Activated CD4-positive, alpha-beta T cell treated with anti-CD3 and anti-CD28 coated beads, Interleukin-2, amount 50 U/mL, for 24 hours (primary cell): ENCODE measurements at regions not wholly inside any gene's neighbourhood (a gene's known extent, or its start where the extent isn't known, plus 50 kb on each side); places are given as distances from the start of the nearest gene placed in this dataset.
"Not testable (repeated sequence)": the region's sequence is repeated elsewhere in the genome, so short reads cannot be mapped to it uniquely, and the experiment has no call there.

Experiments
- DNase-seq, 2 donors: peaks; one replicate each; pipeline ENCODE4 v3.0.0-alpha.2; 2020; ENCODE audit warnings: low read depth in 1 of 2, low spot score in 1 of 2

DNA sequence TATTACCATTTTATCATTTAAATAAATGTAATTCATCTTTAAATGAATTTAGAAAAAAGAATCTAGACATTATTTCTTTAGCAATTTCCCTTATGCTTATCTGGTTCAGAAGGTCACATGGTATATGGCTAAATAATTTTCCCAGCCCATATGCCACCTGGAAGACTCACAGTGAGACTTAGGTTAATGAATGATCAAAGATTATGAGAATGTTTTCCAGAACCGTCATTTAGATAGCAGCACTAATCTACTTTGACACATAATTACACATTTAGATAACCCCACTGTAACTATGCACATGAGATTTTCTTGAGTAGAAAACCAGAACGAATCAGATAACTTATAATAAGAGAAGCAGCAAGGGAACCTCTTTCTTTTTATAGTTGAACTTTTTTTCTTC lies 124.9 kb upstream of the CCDC180 start:
- DNase-seq, result not testable (repeated sequence)

DNA sequence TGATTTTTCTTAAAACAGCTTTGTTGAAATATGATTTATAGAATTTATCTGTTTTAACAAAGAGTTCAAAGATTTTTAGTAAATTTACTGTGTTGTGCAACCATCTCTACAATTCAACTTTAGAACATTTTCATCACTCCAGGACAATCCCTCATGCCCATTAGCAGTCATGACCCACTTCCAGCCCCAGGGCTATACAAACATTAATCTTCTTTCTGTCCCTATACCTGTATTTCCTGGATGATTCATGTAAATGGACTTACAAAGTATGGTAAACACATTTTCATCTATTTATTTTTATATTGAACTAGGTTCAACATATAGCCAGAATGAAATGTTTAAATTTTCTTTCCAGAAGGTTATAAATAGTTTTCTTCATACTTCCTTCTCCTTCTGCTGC lies 127.8 kb upstream of the CCDC180 start:
- no peak for DNase-seq

DNA sequence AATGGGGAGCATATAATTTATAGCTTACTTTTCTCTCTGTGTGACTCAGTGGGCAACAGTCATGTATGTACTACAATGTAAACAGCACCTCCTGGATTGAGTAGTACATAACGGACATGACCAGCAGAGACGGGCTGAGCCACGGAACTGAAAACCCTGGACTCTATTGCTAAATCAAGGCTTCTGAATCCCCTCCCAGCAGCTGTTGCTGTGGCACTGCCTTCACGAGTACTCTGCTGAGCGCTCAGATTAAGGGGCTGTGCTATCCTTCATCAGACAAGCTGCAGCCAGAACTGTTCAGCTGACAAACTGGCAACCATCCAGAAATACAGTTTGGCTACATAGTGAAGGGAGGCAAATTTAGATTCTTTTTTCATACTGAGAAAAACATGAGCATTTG lies 131.3 kb upstream of the CCDC180 start:
- DNase-seq, result no peak

DNA sequence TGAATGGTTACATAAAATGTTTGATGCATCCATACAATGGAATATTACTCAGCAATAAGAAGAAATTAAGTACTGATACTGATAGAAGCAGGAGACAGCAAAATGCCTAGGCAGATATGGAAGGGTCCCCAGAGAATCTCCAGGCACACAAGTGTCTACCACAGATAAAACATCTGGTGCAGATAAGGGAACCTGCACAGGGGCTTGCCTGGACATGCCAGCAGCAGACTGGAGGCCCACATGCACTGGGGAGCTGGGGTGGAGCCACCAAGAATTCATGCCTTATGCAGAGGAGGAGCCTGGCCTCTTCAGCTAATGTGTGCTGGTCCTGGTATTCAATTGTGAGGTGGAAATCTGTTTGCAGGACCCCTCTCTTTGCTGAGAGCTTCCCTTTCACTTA lies 129.2 kb upstream of the CTSV start:
- not testable (repeated sequence) for DNase-seq

DNA sequence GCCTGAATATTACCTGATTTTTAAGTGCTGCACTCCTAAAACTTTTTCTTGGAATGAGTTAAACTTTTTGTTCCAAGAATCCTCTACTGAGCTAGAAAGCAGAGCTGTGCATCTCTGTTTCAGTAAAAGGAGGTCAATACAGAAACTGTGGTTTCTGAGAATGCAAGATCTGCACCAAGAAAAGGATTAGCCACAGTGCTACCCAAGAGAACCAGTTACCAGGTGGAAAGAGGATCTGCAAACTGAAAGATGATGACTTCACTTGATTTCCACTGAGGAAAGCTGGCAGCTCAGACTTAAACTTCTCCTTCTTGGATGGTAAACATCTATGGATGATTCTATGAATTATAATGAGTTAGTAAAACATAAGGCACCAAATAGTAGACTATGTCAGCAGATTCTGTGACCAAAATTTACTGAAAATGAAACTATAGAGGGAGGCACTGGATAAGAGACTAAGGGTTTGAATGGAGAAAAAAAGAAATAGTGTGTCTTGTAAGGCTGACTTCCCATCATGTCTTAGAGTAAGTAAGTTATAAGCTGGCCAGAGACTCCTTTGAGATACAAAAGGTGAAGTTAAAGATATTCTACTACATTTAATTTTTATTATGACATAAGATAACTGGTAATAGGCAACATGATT lies 127.7 kb upstream of the CTSV start:
- DNase-seq, result not testable (repeated sequence)

DNA sequence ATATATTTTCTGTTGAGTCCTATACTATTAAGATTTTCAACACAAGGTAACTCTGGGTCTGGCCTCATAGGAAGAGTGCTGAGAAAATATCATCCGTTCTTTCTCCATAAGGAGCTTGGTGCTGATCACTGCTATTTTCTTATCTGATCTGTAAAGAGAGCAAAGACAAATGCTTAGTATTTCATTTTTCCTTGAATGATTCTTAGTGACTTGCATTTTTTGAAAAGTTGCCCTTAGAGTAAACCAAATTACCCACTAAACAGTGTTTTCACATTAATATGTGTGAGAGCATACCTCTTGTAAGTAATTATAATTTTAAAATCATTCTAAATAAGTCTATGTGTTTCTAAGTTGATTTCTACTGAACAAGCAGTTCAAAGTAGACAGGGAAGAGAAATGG lies 121.3 kb upstream of the CTSV start:
- DNase-seq, result no peak

DNA sequence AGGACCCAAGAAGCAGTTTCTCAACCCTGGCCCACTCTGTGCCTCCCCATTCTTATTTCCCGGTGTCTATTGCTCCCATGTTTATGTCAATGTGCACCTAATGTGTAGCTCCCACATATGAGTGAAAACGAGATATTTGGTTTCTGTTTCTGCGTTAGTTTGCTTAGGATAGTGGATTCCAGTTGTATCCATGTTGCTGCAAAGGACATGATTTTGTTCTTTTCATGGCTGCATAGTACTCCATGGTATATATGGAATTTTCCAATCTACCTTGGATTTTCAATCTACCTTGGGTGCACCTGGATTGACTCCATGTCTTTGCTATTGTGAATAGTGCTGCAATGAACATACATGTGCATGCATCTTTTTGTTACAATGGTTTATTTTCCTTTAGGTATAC lies 119.8 kb upstream of the CTSV start:
- not testable (repeated sequence) for DNase-seq

DNA sequence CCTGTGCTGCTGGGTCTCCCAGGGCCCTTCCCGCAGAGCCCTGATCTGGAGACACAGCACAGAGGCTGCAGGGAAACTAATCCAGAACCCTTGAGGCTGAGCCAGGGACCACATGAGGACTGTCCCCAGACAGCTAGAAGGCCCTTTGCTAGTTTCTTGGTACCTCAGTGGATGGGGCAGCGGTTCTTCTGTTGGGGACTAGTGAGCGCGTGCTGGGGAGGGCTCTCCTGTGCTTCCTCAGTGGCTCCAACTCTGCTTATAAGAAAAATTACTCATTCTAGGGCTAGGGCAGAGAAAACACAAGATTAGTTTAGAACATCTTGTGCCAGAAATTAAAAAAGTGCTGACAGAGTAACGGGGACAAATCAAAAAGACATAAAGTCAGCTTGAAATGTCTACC lies 116.5 kb upstream of the CTSV start:
- DNase-seq, result not testable (repeated sequence)

DNA sequence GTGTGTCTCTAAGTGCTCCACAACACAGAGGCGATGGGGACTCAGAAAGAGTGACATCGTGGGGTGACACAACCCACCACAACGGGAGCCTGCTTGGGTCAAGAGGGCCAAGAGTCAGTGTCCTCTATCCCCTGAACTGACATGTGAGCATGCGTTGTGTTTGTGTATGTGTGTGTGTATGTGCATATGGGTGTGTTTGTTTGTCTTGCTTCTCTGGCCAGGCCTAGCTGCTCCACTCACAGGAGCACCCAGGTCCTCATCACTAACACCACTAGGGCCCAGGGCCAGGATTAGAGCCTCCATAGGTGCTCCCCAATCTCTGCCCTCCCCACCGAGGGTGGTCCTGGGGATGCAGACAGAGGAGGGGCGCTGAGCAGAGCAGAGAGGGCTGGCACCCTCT lies 115.0 kb upstream of the CTSV start:
- DNase-seq, result no peak

DNA sequence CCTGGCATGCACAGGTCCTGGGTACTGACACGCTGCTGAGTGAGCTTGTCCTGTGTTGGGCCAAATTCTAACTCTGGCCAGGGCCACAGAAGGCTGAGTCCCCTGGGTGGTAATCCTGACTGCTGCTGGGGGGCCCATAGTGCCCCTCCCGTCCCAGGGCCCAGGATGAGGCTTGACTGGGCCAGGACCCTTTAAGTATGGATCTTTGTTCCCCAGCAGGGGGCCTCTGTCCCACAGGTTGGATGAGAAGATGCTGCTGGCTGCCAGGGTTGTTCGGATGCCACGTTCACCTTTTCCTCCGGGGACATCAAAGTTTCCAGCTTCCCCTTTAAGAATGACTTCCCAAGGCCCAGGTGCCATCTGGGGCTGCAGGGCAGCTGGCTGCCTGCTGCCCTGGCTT lies 114.2 kb upstream of the CTSV start:
- not testable (repeated sequence) for DNase-seq

DNA sequence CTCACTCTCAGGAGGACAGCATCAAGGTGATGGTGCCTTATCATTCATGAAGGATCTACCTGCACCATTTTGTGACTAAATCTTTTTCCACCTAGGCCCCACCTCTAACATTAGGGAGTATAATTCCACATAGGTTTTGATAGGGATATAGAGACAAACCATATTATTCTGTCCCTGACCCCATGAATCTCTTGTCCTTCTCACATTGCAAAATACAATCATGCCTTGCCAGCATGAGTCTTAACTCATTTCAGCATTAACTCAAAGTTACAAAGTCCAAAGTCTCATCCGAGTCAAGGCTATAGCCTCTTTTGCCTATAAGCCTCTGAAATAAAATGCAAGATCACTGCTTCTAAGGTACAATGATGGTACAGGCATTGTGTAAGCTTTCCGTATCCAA lies 111.5 kb upstream of the CTSV start:
- DNase-seq, result not testable (repeated sequence)

DNA sequence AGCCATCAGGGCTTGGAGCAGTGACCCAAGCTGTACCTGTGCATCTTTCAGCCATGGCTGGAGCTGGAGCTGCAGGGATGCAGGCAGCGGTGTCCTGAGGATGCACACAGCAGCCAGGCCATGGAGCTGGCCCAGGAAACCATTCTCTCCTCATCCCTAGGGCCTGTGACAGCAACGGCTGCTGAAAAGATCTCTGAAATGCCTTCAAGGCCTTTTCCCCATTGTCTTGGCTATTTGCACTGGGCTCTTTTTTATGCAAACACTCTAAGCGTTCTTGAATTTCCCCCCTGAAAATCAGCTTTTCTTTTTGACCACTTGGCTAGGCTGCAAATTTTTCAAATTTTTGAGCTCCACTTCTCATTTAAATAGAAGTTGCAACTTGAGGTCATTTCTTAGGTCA lies 109.5 kb upstream of the CTSV start:
- not testable (repeated sequence) for DNase-seq

DNA sequence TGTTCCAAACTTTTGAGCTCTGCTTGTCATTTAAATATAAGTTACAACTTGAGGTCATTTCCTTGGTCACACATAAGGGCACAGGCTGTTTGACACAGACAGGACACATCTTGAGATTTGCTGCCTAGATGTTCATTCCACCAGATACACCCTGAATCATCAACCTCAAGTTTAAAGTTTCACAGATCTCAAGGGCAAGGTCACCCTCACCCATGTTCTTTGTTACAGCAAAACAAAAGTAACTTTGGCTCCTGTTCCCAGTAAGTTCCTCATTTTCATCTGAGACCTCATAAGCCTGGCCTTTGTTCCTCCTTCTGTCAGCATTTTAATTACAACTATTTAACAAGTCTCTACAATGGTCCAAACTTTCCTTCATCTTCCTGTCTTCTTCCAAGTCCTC lies 106.7 kb upstream of the CTSV start:
- DNase-seq, result not testable (repeated sequence)

DNA sequence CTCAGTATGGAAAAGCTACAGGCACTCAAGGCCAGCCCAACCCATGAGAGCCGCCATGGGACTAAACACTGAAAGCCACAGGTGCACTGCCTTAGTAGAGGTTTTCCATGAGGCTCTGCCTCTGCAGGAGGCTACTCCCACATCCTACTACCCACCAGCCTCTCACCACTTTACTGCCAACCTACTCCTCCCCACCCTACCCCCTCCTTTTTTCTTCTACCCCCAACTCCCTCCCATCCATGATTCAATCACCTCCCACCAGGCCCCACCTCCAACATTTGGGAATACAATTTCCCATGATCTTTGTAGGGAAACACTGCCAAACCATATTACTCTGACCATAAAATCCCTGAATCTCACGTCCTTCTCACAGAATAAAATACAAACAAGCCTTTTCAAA lies 101.6 kb upstream of the CTSV start:
- DNase-seq, result no peak

DNA sequence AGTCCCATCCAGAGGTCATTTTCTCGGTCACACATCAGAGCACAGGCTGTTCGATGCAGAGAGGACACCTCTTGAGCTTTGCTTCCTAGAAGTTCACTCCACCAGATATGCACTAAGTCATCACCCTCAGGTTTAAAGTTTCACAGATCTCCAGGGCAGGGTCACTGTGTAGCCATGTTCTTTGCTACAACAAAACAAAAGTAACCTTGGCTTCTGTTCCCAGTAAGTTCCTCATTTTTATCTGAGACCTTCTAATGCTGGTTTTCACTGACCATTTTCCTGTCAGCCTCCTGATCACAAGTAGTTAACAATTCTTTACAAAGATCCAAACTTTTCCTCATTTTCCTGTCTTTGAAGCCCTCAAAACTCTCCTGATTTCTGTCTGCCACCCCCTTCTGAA lies 97.5 kb upstream of the CTSV start:
- no peak for DNase-seq

DNA sequence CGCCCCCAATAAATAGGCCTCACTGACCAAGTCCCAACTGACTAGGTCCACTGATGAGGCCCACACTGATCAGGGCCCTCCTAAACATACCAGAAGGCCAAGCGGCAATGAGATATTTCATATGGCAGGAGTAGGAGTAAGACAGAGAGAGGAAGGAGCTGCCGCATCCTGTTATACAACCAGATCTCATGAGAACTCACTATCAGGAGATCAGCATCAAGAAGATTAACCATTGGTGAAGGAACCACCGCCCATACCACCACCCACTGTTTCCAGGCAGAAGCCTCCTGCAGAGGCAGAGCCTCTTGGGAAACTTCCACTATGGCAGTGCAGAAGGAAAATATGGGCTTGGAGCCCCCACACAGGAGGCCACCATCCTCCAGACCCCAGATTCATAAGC lies 95.0 kb upstream of the CTSV start:
- not testable (repeated sequence) for DNase-seq

DNA sequence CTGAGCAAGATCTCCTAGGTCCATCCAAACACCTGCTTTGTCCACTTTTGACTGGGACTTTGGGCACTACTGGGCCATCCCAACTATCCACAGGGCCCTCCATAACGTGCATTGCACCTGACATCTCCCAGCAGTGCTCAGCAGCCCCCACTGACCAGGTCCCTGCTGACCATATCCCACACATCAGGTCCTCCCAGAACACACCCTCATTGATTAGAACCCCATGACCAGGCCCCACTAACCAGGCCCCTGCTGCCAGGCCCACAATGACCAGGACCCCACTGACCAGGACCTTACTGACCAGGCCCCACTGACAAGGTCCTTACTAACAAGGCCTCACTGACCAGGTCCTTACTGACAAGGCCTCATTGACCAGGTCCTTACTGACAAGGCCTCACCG lies 93.9 kb upstream of the CTSV start:
- no peak for DNase-seq

DNA sequence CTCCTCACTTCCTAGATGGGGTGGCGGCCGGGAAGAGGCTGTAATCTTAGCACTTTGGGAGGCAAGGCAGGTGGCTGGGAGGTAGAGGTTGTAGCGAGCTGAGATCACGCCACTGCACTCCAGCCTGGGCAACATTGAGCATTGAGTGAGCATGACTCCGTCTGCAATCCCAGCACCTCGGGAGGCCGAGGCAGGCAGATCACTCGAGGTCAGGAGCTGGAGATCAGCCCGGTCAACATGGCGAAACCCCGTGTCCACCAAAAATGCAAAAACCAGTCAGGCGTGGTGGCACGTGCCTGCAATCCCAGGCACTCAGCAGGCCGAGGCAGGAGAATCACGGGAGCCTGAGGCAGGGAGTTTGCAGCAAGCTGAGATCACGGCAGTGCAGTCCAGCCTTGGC lies 91.9 kb upstream of the CTSV start:
- DNase-seq, result not testable (repeated sequence)

DNA sequence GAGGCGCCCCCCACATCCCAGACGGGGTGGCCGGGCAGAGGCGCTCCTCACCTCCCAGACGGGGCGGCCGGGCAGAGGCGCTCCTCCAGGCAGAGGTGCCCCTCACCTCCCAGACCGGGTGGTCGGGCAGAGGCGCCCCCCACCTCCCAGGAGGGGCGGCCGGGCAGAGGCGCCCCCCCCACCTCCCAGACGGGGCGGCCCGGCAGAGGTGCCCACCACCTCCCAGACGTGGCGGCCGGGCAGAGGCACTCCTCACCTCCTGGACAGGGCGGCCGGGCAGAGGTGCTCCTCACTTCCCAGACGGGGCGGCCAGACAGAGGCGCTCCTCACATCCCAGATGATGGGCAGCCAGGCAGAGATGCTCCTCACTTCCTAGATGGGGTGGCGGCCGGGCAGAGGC lies 91.4 kb upstream of the CTSV start:
- DNase-seq, result not testable (repeated sequence)

DNA sequence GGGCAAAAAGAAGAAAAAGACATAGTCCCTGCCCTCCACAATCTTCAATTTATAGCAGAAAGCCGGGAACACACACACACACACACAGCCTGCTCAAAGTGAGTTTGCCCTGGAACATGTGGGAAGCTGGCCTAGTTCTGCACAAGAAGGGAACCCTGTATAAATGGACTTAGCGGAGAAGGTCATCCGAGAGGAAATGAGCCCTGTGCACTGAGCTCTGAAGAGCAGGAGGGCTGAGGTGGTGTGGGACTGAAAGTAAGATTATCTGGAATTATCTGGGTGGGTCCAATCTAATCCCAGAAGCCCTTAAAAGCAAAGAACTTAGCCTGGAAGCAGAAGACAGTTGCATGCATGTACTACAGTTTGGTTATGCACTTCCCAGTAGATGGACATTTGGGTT lies 90.0 kb upstream of the CTSV start:
- DNase-seq, result no peak

DNA sequence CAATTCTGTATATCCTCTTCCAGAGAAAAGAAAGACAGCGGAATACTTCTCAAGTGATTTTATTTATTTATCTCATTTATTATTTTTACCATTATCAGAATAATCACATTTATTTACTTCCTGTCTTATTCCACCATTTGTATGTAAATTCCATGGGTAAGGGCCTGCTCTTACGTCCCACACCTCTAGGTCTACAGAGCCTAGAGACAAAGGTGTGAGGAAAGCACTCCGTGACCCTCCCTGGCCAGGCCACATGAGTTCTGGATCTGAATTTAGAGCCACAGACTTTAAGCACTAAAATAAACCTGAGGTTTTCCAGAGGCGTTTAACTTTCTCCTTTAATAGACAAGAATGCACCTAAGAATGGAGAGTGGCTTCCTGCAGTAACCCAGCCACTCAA lies 85.3 kb upstream of the CTSV start:
- no peak for DNase-seq

DNA sequence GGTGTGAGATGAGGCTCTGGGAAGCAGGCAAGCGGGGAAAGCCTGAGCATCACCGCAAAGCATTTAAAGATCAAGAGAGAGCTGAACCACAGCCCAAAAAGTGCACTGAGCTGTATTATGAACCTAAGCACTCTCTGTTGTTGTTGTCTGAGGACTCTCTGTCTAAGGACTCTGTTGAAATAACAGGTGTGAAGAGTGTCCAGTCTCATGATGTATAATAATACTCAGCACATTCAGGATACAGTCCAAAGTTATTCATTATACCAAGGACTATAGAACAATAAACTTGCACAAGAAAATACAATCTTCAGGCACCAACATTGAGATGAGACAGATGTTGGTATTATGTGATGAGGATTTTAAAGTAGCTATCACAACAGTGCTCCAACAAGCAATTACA lies 71.8 kb upstream of the CTSV start:
- no peak for DNase-seq

DNA sequence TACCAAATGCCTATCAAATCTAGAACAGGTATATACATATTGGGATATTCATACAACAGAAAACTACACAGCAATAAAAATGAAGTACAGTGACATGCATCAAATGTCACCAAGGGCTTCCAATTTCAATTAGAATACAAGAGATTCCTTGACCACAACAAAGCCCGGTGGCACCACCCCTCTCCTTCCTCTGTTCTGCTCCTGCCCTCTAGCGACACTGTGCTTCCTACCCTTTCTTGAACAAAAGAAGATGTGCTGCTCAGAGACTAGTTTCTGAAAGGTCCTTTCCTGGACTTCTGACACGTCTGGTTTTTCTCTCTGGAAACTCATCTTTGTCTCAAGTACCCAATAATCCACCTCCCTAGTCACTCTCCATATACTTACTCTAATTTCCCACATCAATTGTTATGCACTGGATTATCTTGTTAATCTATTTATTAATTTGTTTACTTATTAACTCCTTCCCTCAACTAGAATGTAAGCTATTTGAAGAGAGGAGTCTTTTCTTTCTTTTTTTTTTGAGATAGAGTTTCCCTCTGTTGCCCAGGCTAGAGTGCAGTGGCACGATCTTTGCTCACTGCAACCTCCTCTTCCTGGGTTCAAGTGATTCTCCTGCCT lies 70.4 kb upstream of the CTSV start:
- peak in 1 of 2 donors; percentile 33 for DNase-seq
